ENCODE measurements at regions not wholly inside any gene's neighbourhood (a gene's known extent, or its start where the extent isn't known, plus 50 kb on each side); places are given as distances from the start of the nearest gene placed in this dataset.

- TF ChIP-seq CTCF (IDR thresholded peaks at IDR 0.05): no peak
- ATAC-seq (ENCODE audit: low FRiP score) (no peak), DNase-seq (ENCODE audit: low spot score) (no peak)
Measured at GRCh38 chr5:138659561-138659960, 84.4 kb upstream of the HSPA9 start.

- ATAC-seq (ENCODE audit: low FRiP score): no peak
- no peak for DNase-seq (ENCODE audit: low spot score)
- TF ChIP-seq CTCF (IDR thresholded peaks at IDR 0.05): no peak
Measured at GRCh38 chr5:138659121-138659520, 83.9 kb upstream of the HSPA9 start.

GRCh38 chr5:138658676-138659075 is 83.5 kb upstream of the HSPA9 start:
- ATAC-seq (ENCODE audit: low FRiP score) (no peak), DNase-seq (ENCODE audit: low spot score) (no peak)
- TF ChIP-seq CTCF (IDR thresholded peaks at IDR 0.05): no peak

GRCh38 chr5:138657360-138657759 is 82.2 kb upstream of the HSPA9 start:
- DNase-seq (ENCODE audit: low spot score): no peak
- TF ChIP-seq CTCF (IDR thresholded peaks at IDR 0.05): no peak
- ATAC-seq (ENCODE audit: low FRiP score): no peak

- DNase-seq (ENCODE audit: low spot score): no peak
- no peak for ATAC-seq (ENCODE audit: low FRiP score)
- no peak for TF ChIP-seq CTCF (IDR thresholded peaks at IDR 0.05)
Measured at GRCh38 chr5:138656916-138657315, 81.7 kb upstream of the HSPA9 start.

- DNase-seq (ENCODE audit: low spot score) (no peak), ATAC-seq (ENCODE audit: low FRiP score) (no peak)
Measured at GRCh38 chr5:138655530-138656190, 80.5 kb upstream of the HSPA9 start.

More at GRCh38 chr5:138655530-138656190, 80.5 kb upstream of the HSPA9 start:
- no peak for TF ChIP-seq CTCF (IDR thresholded peaks at IDR 0.05)

All from omental fat pad (tissue), 3 donors.